ENCODE measurements at regions not wholly inside any gene's neighbourhood (a gene's known extent, or its start where the extent isn't known, plus 50 kb on each side); places are given as distances from the start of the nearest gene placed in this dataset.
"Not testable (repeated sequence)": the region's sequence is repeated elsewhere in the genome, so short reads cannot be mapped to it uniquely, and the experiment has no call there.

- TF ChIP-seq, protein P1, sequence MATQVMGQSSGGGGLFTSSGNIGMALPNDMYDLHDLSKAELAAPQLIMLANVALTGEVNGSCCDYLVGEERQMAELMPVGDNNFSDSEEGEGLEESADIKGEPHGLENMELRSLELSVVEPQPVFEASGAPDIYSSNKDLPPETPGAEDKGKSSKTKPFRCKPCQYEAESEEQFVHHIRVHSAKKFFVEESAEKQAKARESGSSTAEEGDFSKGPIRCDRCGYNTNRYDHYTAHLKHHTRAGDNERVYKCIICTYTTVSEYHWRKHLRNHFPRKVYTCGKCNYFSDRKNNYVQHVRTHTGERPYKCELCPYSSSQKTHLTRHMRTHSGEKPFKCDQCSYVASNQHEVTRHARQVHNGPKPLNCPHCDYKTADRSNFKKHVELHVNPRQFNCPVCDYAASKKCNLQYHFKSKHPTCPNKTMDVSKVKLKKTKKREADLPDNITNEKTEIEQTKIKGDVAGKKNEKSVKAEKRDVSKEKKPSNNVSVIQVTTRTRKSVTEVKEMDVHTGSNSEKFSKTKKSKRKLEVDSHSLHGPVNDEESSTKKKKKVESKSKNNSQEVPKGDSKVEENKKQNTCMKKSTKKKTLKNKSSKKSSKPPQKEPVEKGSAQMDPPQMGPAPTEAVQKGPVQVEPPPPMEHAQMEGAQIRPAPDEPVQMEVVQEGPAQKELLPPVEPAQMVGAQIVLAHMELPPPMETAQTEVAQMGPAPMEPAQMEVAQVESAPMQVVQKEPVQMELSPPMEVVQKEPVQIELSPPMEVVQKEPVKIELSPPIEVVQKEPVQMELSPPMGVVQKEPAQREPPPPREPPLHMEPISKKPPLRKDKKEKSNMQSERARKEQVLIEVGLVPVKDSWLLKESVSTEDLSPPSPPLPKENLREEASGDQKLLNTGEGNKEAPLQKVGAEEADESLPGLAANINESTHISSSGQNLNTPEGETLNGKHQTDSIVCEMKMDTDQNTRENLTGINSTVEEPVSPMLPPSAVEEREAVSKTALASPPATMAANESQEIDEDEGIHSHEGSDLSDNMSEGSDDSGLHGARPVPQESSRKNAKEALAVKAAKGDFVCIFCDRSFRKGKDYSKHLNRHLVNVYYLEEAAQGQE (IDR thresholded peaks at IDR 0.05; ENCODE audit: unreplicated experiment), result no peak
- TF ChIP-seq NANOG (IDR thresholded peaks at IDR 0.05; ENCODE audit: borderline replicate concordance) (no peak), ETS1 (IDR thresholded peaks at IDR 0.05) (no peak), EZH2phosphoT487 (IDR thresholded peaks at IDR 0.05; ENCODE audit: unreplicated experiment) (no peak), EZH2 (IDR thresholded peaks at IDR 0.05; ENCODE audit: low read depth, unreplicated experiment) (no peak), CREB1 (CRISPR knock-in tag; IDR thresholded peaks at IDR 0.05; ENCODE audit: low read depth) (no peak)
Observed at GRCh38 chr3:5054098-5054497, 68.0 kb upstream of the ARL8B start (continued).

DNA sequence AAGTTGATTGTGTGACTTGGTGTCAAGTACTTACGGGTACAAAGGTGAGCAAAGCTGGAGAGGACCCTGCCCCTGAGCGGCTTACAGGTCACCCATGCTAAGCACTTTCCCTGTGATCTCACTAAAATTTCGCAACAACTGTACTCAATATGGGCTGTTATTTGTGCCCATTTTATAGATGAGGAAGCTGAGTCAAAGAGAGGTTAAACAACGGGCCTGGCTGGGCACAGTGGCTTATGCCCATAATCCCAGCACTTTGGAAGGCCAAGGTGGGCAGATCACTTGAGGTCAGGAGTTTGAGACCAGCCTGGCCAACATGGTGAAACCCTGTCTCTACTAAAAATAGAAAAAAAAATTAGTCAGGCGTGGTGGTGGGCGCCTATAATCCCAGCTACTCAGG, 67.5 kb upstream of the ARL8B start:
- ATAC-seq; H3K27me3 ChIP-seq (ENCODE audit: insufficient read depth); H3K4me3 Mint-ChIP-seq; H3K27ac Mint-ChIP-seq; H3K36me3 Mint-ChIP-seq (ENCODE audit: low read depth); H3K36me3 ChIP-seq (ENCODE audit: insufficient read depth); H3K4me1 Mint-ChIP-seq; H3K27ac ChIP-seq (ENCODE audit: low read depth); H3K4me3 ChIP-seq; H3F3A ChIP-seq (replicated peaks; ENCODE audit: low read depth); H3K4me2 ChIP-seq; H3K4me1 ChIP-seq (ENCODE audit: insufficient read depth); H4K20me1 ChIP-seq (replicated peaks; ENCODE audit: insufficient read depth); H3K9me3 Mint-ChIP-seq; H3K79me2 ChIP-seq (replicated peaks; ENCODE audit: insufficient read depth); DNase-seq (ENCODE audit: low spot score); H3K9me2 ChIP-seq (ENCODE audit: insufficient read depth); H2AFZ ChIP-seq; H3K27me3 Mint-ChIP-seq (ENCODE audit: insufficient read depth, low read depth, poor library complexity): not testable (repeated sequence)

GRCh38 chr3:5055357-5056110, 66.6 kb upstream of the ARL8B start:
- Mint-ChIP-seq H3K9me3 (no peaks in the 10 kb centered on the region), H3K4me3 (no peak overlapping the region), H3K27ac (no peak overlapping the region), H3K4me1 (no peaks in the 10 kb centered on the region), H3K27me3 (ENCODE audit: insufficient read depth, low read depth, poor library complexity) (no peaks in the 10 kb centered on the region), H3K36me3 (ENCODE audit: low read depth) (no peaks in the 10 kb centered on the region)
- Histone ChIP-seq H2AFZ (no peak overlapping the region), H3F3A (replicated peaks; ENCODE audit: low read depth) (no peaks in the 10 kb centered on the region), H3K27ac (ENCODE audit: low read depth) (no peak overlapping the region), H3K4me2 (no peak overlapping the region), H4K20me1 (replicated peaks; ENCODE audit: insufficient read depth) (no peaks in the 10 kb centered on the region), H3K4me3 (no peak overlapping the region), H3K9me2 (ENCODE audit: insufficient read depth) (no peaks in the 10 kb centered on the region), H3K27me3 (ENCODE audit: insufficient read depth) (no peaks in the 10 kb centered on the region), H3K4me1 (ENCODE audit: insufficient read depth) (no peaks in the 10 kb centered on the region), H3K79me2 (replicated peaks; ENCODE audit: insufficient read depth) (no peaks in the 10 kb centered on the region), H3K36me3 (ENCODE audit: insufficient read depth) (no peaks in the 10 kb centered on the region)
- ATAC-seq (no peak), DNase-seq (ENCODE audit: low spot score) (no peak)
- TF ChIP-seq ZNF114 (CRISPR knock-in tag; IDR thresholded peaks at IDR 0.05) (no peak), NANOG (IDR thresholded peaks at IDR 0.05; ENCODE audit: borderline replicate concordance) (no peak), EZH2 (IDR thresholded peaks at IDR 0.05; ENCODE audit: low read depth, unreplicated experiment) (no peak), EZH2phosphoT487 (IDR thresholded peaks at IDR 0.05; ENCODE audit: unreplicated experiment) (no peak), JUNB (IDR thresholded peaks at IDR 0.05; ENCODE audit: unreplicated experiment) (no peak), POLR2AphosphoS5 (IDR thresholded peaks at IDR 0.05; ENCODE audit: low read depth) (no peak)
- TF ChIP-seq, protein P1 (IDR thresholded peaks at IDR 0.05; ENCODE audit: unreplicated experiment), result no peak
